Globus pallidus (tissue), 1 donor: ENCODE measurements at regions not wholly inside any gene's neighbourhood (a gene's known extent, or its start where the extent isn't known, plus 50 kb on each side); places are given as distances from the start of the nearest gene placed in this dataset.
"Not testable (repeated sequence)": the region's sequence is repeated elsewhere in the genome, so short reads cannot be mapped to it uniquely, and the experiment has no call there.

ENCODE experiments used
- DNase-seq: peaks from one replicate; pipeline ENCODE4 v3.0.0-alpha.2; 2015; ENCODE audit warnings: low spot score

GRCh38 chr1:181202986-181203555 lies 114.6 kb downstream of the IER5 start:
- DNase-seq: no peak

- no peak for DNase-seq
Observed at GRCh38 chr1:181204530-181204929, 116.0 kb downstream of the IER5 start.

- DNase-seq: no peak
Observed at GRCh38 chr1:181205901-181206300, 117.4 kb downstream of the IER5 start.

GRCh38 chr1:181206513-181206912 lies 118.0 kb downstream of the IER5 start:
- DNase-seq: no peak

GRCh38 chr1:181206979-181207790 lies 118.7 kb downstream of the IER5 start:
- no peak for DNase-seq

- DNase-seq: no peak
Observed at GRCh38 chr1:181208083-181208482, 119.6 kb downstream of the IER5 start.

- DNase-seq: no peak
Observed at GRCh38 chr1:181208967-181209366, 120.5 kb downstream of the IER5 start.

- no peak for DNase-seq
Observed at GRCh38 chr1:181213056-181213455, 124.6 kb downstream of the IER5 start.

GRCh38 chr1:181216591-181216994 lies 128.1 kb downstream of the IER5 start:
- DNase-seq: no peak

- no peak for DNase-seq
Observed at GRCh38 chr1:181219938-181220337, 131.4 kb downstream of the IER5 start.

GRCh38 chr1:181221078-181221477 lies 132.6 kb downstream of the IER5 start:
- DNase-seq: no peak

GRCh38 chr1:181222972-181223505 lies 134.5 kb downstream of the IER5 start:
- DNase-seq: no peak

- not testable (repeated sequence) for DNase-seq
Observed at GRCh38 chr1:181226728-181227127, 138.2 kb downstream of the IER5 start.

GRCh38 chr1:181239086-181239485 lies 150.6 kb downstream of the IER5 start:
- no peak for DNase-seq

GRCh38 chr1:181246320-181246719 lies 157.8 kb downstream of the IER5 start:
- not testable (repeated sequence) for DNase-seq

GRCh38 chr1:181248361-181248760 lies 159.9 kb downstream of the IER5 start:
- not testable (repeated sequence) for DNase-seq

- DNase-seq: no peak
Observed at GRCh38 chr1:181249186-181249585, 160.7 kb downstream of the IER5 start.

GRCh38 chr1:181250038-181250437 lies 161.5 kb downstream of the IER5 start:
- no peak for DNase-seq

- no peak for DNase-seq
Observed at GRCh38 chr1:181251001-181251712, 162.7 kb downstream of the IER5 start.

- DNase-seq: no peak
Observed at GRCh38 chr1:181251713-181252075, 163.2 kb downstream of the IER5 start.

GRCh38 chr1:181253601-181254000 lies 165.1 kb downstream of the IER5 start:
- DNase-seq: not testable (repeated sequence)

GRCh38 chr1:181255270-181255929 lies 166.9 kb downstream of the IER5 start:
- DNase-seq: no peak
